Ascending aorta (tissue), 2 donors: ENCODE measurements at regions not wholly inside any gene's neighbourhood (a gene's known extent, or its start where the extent isn't known, plus 50 kb on each side); places are given as distances from the start of the nearest gene placed in this dataset.

Source experiments
- DNase-seq, 2 donors: peaks; one replicate each; pipeline ENCODE4 v3.0.0-alpha.2; 2019; ENCODE audit warnings: low spot score in 2 of 2
- H3K27ac ChIP-seq, 2 donors: fragments of 200-600 bp; sonication (generic); one replicate each; pipeline ENCODE4 v1.5.1; 2016 to 2017; ENCODE audit warnings: mild to moderate bottlenecking in 1 of 2
- H3K27me3 ChIP-seq: fragments of 200-600 bp; sonication (generic); one replicate; pipeline ENCODE4 v1.5.1; 2017
- H3K36me3 ChIP-seq, 2 donors: fragments of 200-600 bp; sonication (generic); one replicate each; pipeline ENCODE4 v1.5.1; 2016
- H3K4me1 ChIP-seq, 2 donors: fragments of 200-600 bp; sonication (generic); one replicate each; pipeline ENCODE4 v1.5.1; 2016 to 2017; ENCODE audit warnings: mild to moderate bottlenecking in 1 of 2
- H3K4me3 ChIP-seq, 2 donors: fragments of 200-600 bp; sonication (generic); one replicate each; pipeline ENCODE4 v1.5.1; 2016 to 2017; ENCODE audit warnings: mild to moderate bottlenecking in 1 of 2
- H3K9me3 ChIP-seq, 2 donors: fragments of 200-600 bp; sonication (generic); one replicate each; pipeline ENCODE4 v1.5.1; 2016
- CTCF ChIP-seq, 3 experiments: fragments of 200-600 bp in 2 of 3; fragments of 450-650 bp in 1 of 3; sonication (generic) in 2 of 3; IDR thresholded peaks; one replicate each; pipeline ENCODE4 v1.5.1; 2016 to 2019; ENCODE audit warnings: antibody characterized with exemption in 3 of 3, mild to moderate bottlenecking in 1 of 3, moderate library complexity in 1 of 3
- intact Hi-C: fragments of 100-400 bp; cut with DNase I; formaldehyde crosslinking; loops from one replicate; pipeline ENCODE4 v1.15.1; 2023

GRCh38 chr2:59857109-59857508, 696.3 kb downstream of the BCL11A start:
- Histone ChIP-seq H3K4me1 (no peaks in the 10 kb centered on the region), H3K4me3 (no peak overlapping the region), H3K27ac (no peak overlapping the region), H3K9me3 (no peaks in the 10 kb centered on the region), H3K27me3 (no peaks in the 10 kb centered on the region), H3K36me3 (no peaks in the 10 kb centered on the region)
- intact Hi-C loops = no loop called here
- DNase-seq = no peak
- no peak for TF ChIP-seq CTCF (IDR thresholded peaks at IDR 0.05)

GRCh38 chr2:59856391-59856790, 697.1 kb downstream of the BCL11A start:
- Histone ChIP-seq H3K36me3 (no peaks in the 10 kb centered on the region), H3K4me1 (no peaks in the 10 kb centered on the region), H3K4me3 (no peak overlapping the region), H3K27me3 (no peaks in the 10 kb centered on the region), H3K27ac (no peak overlapping the region), H3K9me3 (no peaks in the 10 kb centered on the region)
- no peak for DNase-seq
- intact Hi-C loops = no loop called here
- TF ChIP-seq CTCF (IDR thresholded peaks at IDR 0.05) = no peak

GRCh38 chr2:59853032-59853431, 700.4 kb downstream of the BCL11A start:
- H3K9me3 ChIP-seq = no peaks in the 10 kb centered on the region
- TF ChIP-seq CTCF (IDR thresholded peaks at IDR 0.05) = no peak
- no peaks in the 10 kb centered on the region for H3K36me3 ChIP-seq
- no peak for DNase-seq
- H3K27ac ChIP-seq = no peak overlapping the region
- intact Hi-C loops = no loop called here
- no peaks in the 10 kb centered on the region for H3K27me3 ChIP-seq
- H3K4me3 ChIP-seq = no peak overlapping the region
- no peaks in the 10 kb centered on the region for H3K4me1 ChIP-seq

GRCh38 chr2:59851836-59852475, 701.5 kb downstream of the BCL11A start:
- Histone ChIP-seq H3K36me3 (no peaks in the 10 kb centered on the region), H3K4me3 (no peak overlapping the region), H3K4me1 (no peaks in the 10 kb centered on the region), H3K27ac (no peak overlapping the region), H3K27me3 (no peaks in the 10 kb centered on the region), H3K9me3 (no peaks in the 10 kb centered on the region)
- no peak for DNase-seq
- intact Hi-C loops = no loop called here
- no peak for TF ChIP-seq CTCF (IDR thresholded peaks at IDR 0.05)

- intact Hi-C loops = no loop called here
- no peaks in the 10 kb centered on the region for H3K27me3 ChIP-seq
- DNase-seq = no peak
- H3K27ac ChIP-seq = no peak overlapping the region
- H3K4me1 ChIP-seq = no peaks in the 10 kb centered on the region
- H3K9me3 ChIP-seq = no peaks in the 10 kb centered on the region
- H3K36me3 ChIP-seq = no peaks in the 10 kb centered on the region
- no peak overlapping the region for H3K4me3 ChIP-seq
- TF ChIP-seq CTCF (IDR thresholded peaks at IDR 0.05) = no peak
These were observed 702.9 kb downstream of the BCL11A start for GRCh38 chr2:59850554-59850953.

GRCh38 chr2:59833941-59834340, 719.5 kb downstream of the BCL11A start:
- intact Hi-C loops = no loop called here
- Histone ChIP-seq H3K36me3 (no peaks in the 10 kb centered on the region), H3K27me3 (no peaks in the 10 kb centered on the region), H3K27ac (no peak overlapping the region), H3K4me1 (no peaks in the 10 kb centered on the region), H3K4me3 (no peak overlapping the region), H3K9me3 (no peaks in the 10 kb centered on the region)
- no peak for DNase-seq
- no peak for TF ChIP-seq CTCF (IDR thresholded peaks at IDR 0.05)
